Skeletal muscle satellite cell (primary cell): ENCODE measurements at regions not wholly inside any gene's neighbourhood (a gene's known extent, or its start where the extent isn't known, plus 50 kb on each side); places are given as distances from the start of the nearest gene placed in this dataset.

ENCODE experiments used
- H3K27me3 ChIP-seq: 2 replicates; pipeline ENCODE4 v1.7.0; 2013; ENCODE audit warnings: low read length; ENCODE audit not compliant: control insufficient read depth, insufficient read depth
- H3K36me3 ChIP-seq: 2 replicates; pipeline ENCODE4 v1.7.0; 2013; ENCODE audit warnings: mild to moderate bottlenecking, control low read depth, low read length; ENCODE audit not compliant: insufficient read depth
- H3K4me1 ChIP-seq: 2 replicates; pipeline ENCODE4 v1.7.0; 2013; ENCODE audit warnings: low read length; ENCODE audit not compliant: control insufficient read depth, insufficient read depth
- H3K4me2 ChIP-seq: 2 replicates; pipeline ENCODE4 v1.7.0; 2013; ENCODE audit warnings: mild to moderate bottlenecking, low read length
- H3K4me3 ChIP-seq: 2 replicates; pipeline ENCODE4 v1.7.0; 2013; ENCODE audit warnings: low read length
- H3K9ac ChIP-seq: 2 replicates; pipeline ENCODE4 v1.7.0; 2013; ENCODE audit warnings: mild to moderate bottlenecking, low read depth, low read length, moderate library complexity
- H3K9me3 ChIP-seq: replicated peaks from 2 replicates; pipeline ENCODE4 v1.7.0; 2013; ENCODE audit warnings: mild to moderate bottlenecking, control low read depth, low read length

DNA sequence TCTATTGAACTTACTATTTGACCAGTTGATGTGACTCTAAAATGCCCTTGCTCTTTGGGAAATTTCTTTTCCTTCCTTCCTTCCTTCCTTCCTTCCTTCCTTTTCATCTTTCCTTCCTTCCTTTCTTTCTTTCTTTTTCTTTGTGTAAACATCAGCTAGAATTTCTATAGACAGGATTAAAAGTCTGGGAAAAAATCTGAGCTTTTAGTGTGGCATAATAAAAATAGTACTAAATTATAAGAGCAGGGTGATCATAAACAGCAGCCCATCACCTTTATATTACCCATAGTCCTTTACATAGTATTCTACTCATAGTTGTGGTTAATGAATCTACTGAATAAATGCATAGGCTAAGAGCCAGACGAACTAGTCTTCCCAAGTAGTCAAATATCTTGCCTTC is 281.0 kb upstream of the DAB1 start:
- no peak overlapping the region for H3K4me2 ChIP-seq
- no peaks in the 10 kb centered on the region for H3K27me3 ChIP-seq
- no peak overlapping the region for H3K4me3 ChIP-seq
- no peak overlapping the region for H3K9ac ChIP-seq
- H3K4me1 ChIP-seq: no peaks in the 10 kb centered on the region
- no peaks in the 10 kb centered on the region for H3K9me3 ChIP-seq
- no peaks in the 10 kb centered on the region for H3K36me3 ChIP-seq

DNA sequence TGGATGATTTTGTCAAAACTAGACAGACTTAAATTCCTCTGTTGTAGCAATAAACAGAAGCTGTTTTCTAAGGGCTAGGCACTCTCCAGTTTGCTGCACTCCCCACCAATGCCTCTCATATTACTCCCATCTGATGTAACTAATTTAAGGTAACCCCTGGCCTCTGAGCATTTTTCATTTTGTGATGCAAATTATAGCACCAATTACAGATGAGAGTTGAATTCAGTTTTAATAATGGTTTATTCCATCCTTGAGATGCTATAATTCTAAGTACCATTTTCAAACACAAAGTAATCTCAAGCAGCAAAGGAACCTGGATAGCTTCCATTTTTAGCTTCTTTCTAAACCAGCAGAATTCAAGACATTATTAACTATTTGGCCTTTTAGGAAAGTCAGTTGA is 280.4 kb upstream of the DAB1 start:
- no peak overlapping the region for H3K4me3 ChIP-seq
- no peak overlapping the region for H3K4me2 ChIP-seq
- H3K9me3 ChIP-seq: no peaks in the 10 kb centered on the region
- H3K27me3 ChIP-seq: no peaks in the 10 kb centered on the region
- H3K36me3 ChIP-seq: no peaks in the 10 kb centered on the region
- H3K4me1 ChIP-seq: no peaks in the 10 kb centered on the region
- H3K9ac ChIP-seq: no peak overlapping the region

DNA sequence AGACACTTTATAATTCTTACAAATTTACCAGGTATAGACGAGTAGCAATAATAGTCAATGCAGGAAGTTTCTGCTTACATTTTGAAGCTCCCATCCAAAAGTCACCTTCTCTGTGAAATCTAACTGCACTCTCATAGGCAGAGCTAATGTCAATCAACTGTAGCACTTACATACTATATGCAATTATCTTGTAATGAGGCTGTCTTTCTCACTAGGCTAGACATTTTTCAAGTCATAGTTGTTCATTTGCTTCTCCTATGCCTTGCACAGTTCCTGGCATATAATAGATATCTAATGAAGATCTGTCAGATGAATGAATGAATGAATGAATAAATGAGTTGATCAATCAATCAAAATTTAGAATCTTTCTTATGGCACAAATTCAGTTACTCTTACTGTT is 273.0 kb upstream of the DAB1 start:
- no peaks in the 10 kb centered on the region for H3K9me3 ChIP-seq
- H3K4me2 ChIP-seq: no peak overlapping the region
- no peak overlapping the region for H3K9ac ChIP-seq
- H3K4me1 ChIP-seq: no peaks in the 10 kb centered on the region
- H3K27me3 ChIP-seq: no peaks in the 10 kb centered on the region
- no peaks in the 10 kb centered on the region for H3K36me3 ChIP-seq
- H3K4me3 ChIP-seq: no peak overlapping the region

DNA sequence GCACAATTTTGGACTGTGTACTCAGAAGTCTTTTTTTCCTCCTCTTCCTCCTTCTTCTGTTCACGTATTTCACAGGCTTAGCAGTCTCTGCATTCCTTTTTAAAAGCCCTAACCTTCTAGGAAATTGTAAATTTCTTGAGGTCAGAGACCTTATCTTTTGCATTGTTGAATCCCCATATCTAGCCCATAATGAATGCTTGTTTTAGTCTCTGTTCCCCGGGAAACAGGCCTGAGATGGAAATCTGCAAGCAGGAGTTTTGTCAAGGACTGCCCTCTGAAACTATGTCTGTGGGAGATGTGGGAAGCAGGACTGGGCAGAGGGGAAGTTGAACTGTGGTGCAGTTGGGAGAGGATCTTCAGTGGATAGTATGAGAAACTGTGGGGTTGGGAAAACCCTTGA is 272.2 kb upstream of the DAB1 start:
- H3K4me1 ChIP-seq: no peaks in the 10 kb centered on the region
- no peak overlapping the region for H3K4me3 ChIP-seq
- H3K27me3 ChIP-seq: no peaks in the 10 kb centered on the region
- no peaks in the 10 kb centered on the region for H3K9me3 ChIP-seq
- H3K4me2 ChIP-seq: no peak overlapping the region
- no peaks in the 10 kb centered on the region for H3K36me3 ChIP-seq
- H3K9ac ChIP-seq: no peak overlapping the region

DNA sequence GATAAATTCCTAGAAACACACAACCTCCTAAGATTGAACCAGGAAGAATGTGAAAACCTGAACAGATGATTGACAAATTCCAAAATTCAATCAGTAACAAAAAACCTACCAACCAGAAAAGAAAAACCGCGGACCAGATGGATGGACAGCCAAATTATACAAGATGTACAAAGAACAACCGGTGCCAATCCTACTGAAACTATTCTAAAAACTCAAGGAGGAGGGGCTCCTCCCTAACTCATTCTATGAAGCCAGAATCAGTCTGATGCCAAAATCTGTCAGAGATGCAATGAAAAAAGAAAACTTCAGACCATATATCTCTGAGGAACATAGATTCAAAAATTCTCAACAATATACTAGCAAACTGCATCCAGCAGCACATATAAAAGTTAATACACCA is 262.4 kb upstream of the DAB1 start:
- H3K4me2 ChIP-seq: no peak overlapping the region
- no peak overlapping the region for H3K4me3 ChIP-seq
- no peaks in the 10 kb centered on the region for H3K36me3 ChIP-seq
- H3K9ac ChIP-seq: no peak overlapping the region
- no peaks in the 10 kb centered on the region for H3K27me3 ChIP-seq
- no peaks in the 10 kb centered on the region for H3K9me3 ChIP-seq
- no peaks in the 10 kb centered on the region for H3K4me1 ChIP-seq

DNA sequence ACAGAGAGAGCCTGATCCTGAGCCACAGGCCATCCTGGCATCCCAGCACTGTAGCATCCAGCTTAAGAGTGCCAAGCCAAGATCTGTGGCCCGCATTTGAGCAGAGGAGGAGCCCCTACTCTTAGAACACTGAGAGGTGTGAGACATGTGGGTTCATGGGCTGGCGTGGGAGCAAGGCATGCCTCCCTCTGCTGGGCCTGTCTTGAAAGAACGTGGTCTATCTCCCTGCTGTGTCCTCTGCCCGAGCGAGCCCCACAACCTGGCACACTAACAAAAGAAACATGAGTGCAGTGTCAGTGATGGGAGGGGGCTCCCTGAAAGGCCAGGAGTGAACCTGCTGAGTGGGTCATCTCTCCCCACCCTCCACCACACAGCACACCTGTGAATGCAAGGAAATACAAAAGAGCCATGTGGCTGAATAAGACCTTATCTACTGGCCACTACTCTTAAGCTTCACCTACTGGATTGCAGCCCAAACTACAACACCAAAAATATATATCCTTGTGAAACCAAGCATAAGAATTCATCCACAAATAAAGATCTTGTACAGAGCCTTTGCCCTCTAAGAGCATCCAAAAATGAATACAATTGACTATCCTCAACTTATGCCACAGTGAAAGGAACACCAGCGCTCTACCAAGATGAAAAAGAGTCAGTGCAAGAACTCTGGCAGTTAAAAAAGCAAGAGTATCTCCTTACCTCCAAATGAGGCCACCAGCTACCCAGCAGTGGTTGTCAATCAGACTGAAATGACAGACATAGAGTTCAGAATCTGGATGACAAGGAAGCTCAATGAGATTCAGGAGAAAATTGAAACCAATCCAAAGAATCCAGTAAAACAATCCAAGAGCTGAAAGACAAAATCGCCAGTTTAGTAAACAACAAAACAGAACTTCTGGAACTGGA is 259.4 kb upstream of the DAB1 start:
- H3K4me2 ChIP-seq: no peak overlapping the region
- no peaks in the 10 kb centered on the region for H3K27me3 ChIP-seq
- H3K36me3 ChIP-seq: no peaks in the 10 kb centered on the region
- H3K4me1 ChIP-seq: no peaks in the 10 kb centered on the region
- H3K4me3 ChIP-seq: no peak overlapping the region
- no peak overlapping the region for H3K9ac ChIP-seq
- no peaks in the 10 kb centered on the region for H3K9me3 ChIP-seq

DNA sequence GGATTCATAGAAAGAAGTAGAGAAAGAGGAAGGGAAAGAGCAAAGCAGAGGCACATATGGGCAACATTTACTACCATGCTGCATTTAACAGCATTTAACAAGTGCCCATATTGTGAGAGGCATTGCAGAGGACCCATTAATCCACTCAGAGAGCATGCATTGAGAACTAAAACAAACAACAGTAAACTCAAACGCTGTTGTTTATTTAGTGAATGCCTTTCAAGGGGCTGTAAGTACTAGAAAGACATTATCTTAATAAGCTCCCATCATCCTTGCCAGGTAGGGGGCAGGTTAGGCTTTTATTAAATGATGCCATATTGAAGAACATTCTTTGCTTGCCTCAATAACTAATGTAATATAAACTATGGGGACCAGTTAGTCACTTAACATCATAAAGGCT is 254.3 kb upstream of the DAB1 start:
- H3K9ac ChIP-seq: no peak overlapping the region
- no peak overlapping the region for H3K4me2 ChIP-seq

DNA sequence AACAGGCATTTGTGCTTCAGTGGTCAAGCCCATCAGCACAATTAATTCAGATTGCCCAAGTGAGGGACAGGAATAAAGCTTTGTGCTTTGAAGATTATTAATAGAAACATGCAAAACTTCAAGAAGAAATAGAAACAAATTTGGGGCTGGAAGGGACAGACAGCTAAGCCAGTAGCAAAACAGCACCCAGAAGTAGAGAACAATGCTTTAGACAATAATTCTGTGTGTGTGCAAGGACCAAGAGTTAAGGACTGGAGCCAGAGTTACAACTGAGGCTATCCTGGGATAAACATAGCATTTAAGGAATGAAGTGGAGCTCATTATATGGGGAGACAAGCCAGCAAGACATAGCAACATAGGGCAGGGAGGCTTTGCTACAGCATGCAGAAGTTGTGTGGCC is 251.9 kb upstream of the DAB1 start:
- H3K4me1 ChIP-seq: no peaks in the 10 kb centered on the region
- no peaks in the 10 kb centered on the region for H3K36me3 ChIP-seq
- H3K4me3 ChIP-seq: no peak overlapping the region
- no peak overlapping the region for H3K4me2 ChIP-seq
- H3K9ac ChIP-seq: no peak overlapping the region
- H3K9me3 ChIP-seq: no peaks in the 10 kb centered on the region
- H3K27me3 ChIP-seq: no peaks in the 10 kb centered on the region

More for the DNA sequence above, 254.3 kb upstream of the DAB1 start:
- Histone ChIP-seq H3K27me3 (no peaks in the 10 kb centered on the region), H3K36me3 (no peaks in the 10 kb centered on the region), H3K9me3 (no peaks in the 10 kb centered on the region), H3K4me1 (no peaks in the 10 kb centered on the region), H3K4me3 (no peak overlapping the region)

DNA sequence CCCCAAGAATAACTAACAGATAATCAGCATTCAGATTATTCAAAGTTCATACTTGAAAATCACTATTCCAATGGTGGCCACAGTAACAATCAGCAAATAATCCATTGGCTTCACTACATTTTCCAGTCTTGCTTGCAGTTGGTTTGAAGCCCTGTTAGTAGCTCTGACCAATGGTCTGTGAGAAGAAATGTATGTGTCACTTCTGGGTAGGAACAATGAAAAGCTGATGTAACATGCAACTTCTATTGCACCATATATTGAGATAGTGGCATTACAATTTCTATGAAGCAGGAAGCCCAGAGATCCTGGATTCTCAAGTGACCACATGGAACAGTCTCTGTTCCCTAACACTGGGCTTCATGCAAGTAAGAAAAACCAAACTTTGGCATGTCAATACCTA is 250.9 kb upstream of the DAB1 start:
- no peaks in the 10 kb centered on the region for H3K27me3 ChIP-seq
- no peak overlapping the region for H3K4me2 ChIP-seq
- no peak overlapping the region for H3K9ac ChIP-seq
- no peak overlapping the region for H3K4me3 ChIP-seq
- no peaks in the 10 kb centered on the region for H3K4me1 ChIP-seq
- H3K9me3 ChIP-seq: no peaks in the 10 kb centered on the region
- H3K36me3 ChIP-seq: no peaks in the 10 kb centered on the region

DNA sequence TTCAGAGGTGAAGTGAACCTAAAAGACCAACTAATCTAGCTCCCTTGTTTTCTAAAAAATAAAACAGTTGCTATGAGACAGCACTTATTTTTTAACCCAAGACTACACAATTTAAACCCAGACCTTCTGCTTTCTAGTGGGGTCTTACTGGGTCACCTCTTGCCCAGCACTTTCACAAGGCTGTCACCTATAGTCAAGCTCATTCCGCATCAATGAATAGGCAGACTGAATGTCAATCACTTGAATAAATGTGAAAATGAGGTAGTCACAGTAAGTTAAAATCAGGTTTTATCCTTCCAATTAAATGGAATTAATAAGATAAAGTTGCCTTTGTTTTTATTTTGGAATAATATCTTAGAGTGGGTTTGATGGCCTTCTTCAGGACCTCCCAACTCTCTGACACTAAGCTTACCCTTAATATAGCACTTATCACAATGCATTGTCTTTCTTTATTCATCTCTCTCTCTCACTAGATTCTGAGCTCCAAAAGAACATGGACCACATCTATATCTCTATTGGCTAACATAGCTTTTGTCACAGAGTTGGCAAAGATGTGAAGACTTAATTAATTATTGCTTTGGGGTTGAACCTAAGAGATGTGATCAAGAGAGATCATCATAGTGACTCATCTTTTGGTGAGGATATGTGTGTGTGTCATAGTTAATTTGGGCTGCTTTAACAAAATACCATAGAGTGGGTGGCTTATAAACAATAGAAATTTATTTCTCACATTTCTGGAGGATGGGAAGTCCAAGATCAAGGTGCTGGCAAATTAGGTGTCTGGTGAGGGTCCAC is 248.7 kb upstream of the DAB1 start:
- Histone ChIP-seq H3K4me1 (no peaks in the 10 kb centered on the region), H3K4me3 (no peak overlapping the region), H3K27me3 (no peaks in the 10 kb centered on the region), H3K9me3 (no peaks in the 10 kb centered on the region), H3K36me3 (no peaks in the 10 kb centered on the region), H3K4me2 (no peak overlapping the region), H3K9ac (no peak overlapping the region)

DNA sequence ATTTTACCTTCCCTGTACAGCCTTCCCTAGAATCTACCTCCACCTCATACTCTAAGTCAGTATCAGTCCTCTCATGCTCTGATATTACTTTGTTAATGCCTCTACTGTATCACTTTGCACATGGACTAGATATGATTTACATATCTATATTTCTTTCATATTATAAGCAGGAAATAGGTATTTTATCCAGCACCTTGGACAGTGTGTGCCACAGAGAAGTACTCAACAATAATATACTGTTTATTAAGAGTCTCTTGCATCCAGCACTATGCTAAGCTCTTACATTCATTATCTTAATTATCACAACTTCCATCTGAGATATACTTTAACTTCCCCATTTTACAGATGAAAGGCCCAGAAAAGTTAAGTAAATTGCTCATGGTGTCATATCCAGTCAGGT is 247.9 kb upstream of the DAB1 start:
- Histone ChIP-seq H3K36me3 (no peaks in the 10 kb centered on the region), H3K9ac (no peak overlapping the region), H3K9me3 (no peaks in the 10 kb centered on the region), H3K4me3 (no peak overlapping the region), H3K4me1 (no peaks in the 10 kb centered on the region), H3K27me3 (no peaks in the 10 kb centered on the region), H3K4me2 (no peak overlapping the region)
